ENCODE measurements at regions not wholly inside any gene's neighbourhood (a gene's known extent, or its start where the extent isn't known, plus 50 kb on each side); places are given as distances from the start of the nearest gene placed in this dataset.

GRCh38 chr10:46230615-46231014, 56.2 kb upstream of the ANTXRL start (continued):
- no peak for TF ChIP-seq PRDM15 (CRISPR knock-in tag; IDR thresholded peaks at IDR 0.05)
- TF ChIP-seq SUPT20H (IDR thresholded peaks at IDR 0.05; ENCODE audit: borderline replicate concordance, control insufficient read depth, low read depth, low read length) = no peak
- TF ChIP-seq TBL1XR1 (IDR thresholded peaks at IDR 0.05; ENCODE audit: low read depth, low read length) = no peak
- TF ChIP-seq BHLHE40 (IDR thresholded peaks at IDR 0.05; ENCODE audit: borderline replicate concordance in 1 of 2, low read depth in 2 of 2, low read length in 1 of 2) = no peak
- TF ChIP-seq DPF2 (IDR thresholded peaks at IDR 0.05) = no peak
- TF ChIP-seq NFYA (IDR thresholded peaks at IDR 0.05; ENCODE audit: borderline replicate concordance, low read depth, low read length) = no peak
- TF ChIP-seq, protein P1, sequence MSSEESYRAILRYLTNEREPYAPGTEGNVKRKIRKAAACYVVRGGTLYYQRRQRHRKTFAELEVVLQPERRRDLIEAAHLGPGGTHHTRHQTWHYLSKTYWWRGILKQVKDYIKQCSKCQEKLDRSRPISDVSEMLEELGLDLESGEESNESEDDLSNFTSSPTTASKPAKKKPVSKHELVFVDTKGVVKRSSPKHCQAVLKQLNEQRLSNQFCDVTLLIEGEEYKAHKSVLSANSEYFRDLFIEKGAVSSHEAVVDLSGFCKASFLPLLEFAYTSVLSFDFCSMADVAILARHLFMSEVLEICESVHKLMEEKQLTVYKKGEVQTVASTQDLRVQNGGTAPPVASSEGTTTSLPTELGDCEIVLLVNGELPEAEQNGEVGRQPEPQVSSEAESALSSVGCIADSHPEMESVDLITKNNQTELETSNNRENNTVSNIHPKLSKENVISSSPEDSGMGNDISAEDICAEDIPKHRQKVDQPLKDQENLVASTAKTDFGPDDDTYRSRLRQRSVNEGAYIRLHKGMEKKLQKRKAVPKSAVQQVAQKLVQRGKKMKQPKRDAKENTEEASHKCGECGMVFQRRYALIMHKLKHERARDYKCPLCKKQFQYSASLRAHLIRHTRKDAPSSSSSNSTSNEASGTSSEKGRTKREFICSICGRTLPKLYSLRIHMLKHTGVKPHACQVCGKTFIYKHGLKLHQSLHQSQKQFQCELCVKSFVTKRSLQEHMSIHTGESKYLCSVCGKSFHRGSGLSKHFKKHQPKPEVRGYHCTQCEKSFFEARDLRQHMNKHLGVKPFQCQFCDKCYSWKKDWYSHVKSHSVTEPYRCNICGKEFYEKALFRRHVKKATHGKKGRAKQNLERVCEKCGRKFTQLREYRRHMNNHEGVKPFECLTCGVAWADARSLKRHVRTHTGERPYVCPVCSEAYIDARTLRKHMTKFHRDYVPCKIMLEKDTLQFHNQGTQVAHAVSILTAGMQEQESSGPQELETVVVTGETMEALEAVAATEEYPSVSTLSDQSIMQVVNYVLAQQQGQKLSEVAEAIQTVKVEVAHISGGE (CRISPR knock-in tag; IDR thresholded peaks at IDR 0.05) = no peak
